ENCODE measurements at regions not wholly inside any gene's neighbourhood (a gene's known extent, or its start where the extent isn't known, plus 50 kb on each side); places are given as distances from the start of the nearest gene placed in this dataset.
A peak's percentile ranks its signal among the peaks of the same experiment; 100 is the strongest.

GRCh38 chr1:232292818-232293217, 337.1 kb downstream of the SIPA1L2 start:
- H3K4me2 ChIP-seq (ENCODE audit: insufficient read depth, insufficient read length, low read length) = no peak overlapping the region
- Mint-ChIP-seq H3K4me3 (no peak overlapping the region), H3K4me1 (0 out of 4 replicates have a peak, but pooled peaks cover 0 to 4% of the 10 kb centered on the region in 2 experiments), H3K9me3 (no peaks in the 10 kb centered on the region), H3K36me3 (ENCODE audit: insufficient read depth in 1 of 3, low read depth in 3 of 3) (no peaks in the 10 kb centered on the region), H3K27me3 (ENCODE audit: low read depth) (peaks cover 2% of the 10 kb centered on the region; the same call in 1 of the 2 replicates), H3K27ac (no peak overlapping the region)
- H3K27ac ChIP-seq (ENCODE audit: insufficient read length, low read depth, low read length) = no peak overlapping the region
- H2AFZ ChIP-seq (ENCODE audit: low read length) = no peak overlapping the region
- no peak overlapping the region for H4K8ac ChIP-seq (replicated peaks; ENCODE audit: insufficient read length, low read depth, low read length)
- H2BK20ac ChIP-seq (ENCODE audit: low read depth, low read length, poor library complexity, severe bottlenecking) = no peak overlapping the region
- no peaks in the 10 kb centered on the region for H3K79me2 ChIP-seq (ENCODE audit: insufficient read depth, low read length)
- no peaks in the 10 kb centered on the region for H3K4me1 ChIP-seq (ENCODE audit: insufficient read depth, low read length)
- no peak overlapping the region for H3K14ac ChIP-seq (ENCODE audit: insufficient read depth, low read length)
- no peaks in the 10 kb centered on the region for H3K27me3 ChIP-seq (ENCODE audit: insufficient read depth, low read length)
- no peak overlapping the region for H4K91ac ChIP-seq (ENCODE audit: insufficient read length, low read depth, low read length)
- no peak overlapping the region for H2BK120ac ChIP-seq (ENCODE audit: low read depth, low read length, poor library complexity, severe bottlenecking)
- no peak overlapping the region for H3K18ac ChIP-seq (ENCODE audit: insufficient read length, low read depth, low read length)
- 0 out of 3 replicates have a peak, but pooled peaks have one; percentile 21 for TF ChIP-seq CTCF (conservative IDR thresholded peaks at IDR 0.05)
- no peaks in the 10 kb centered on the region for H3K23me2 ChIP-seq (ENCODE audit: insufficient read length, low read depth, low read length, poor library complexity, severe bottlenecking)
- no peaks in the 10 kb centered on the region for H3K79me1 ChIP-seq (ENCODE audit: insufficient read depth, low read depth, low read length, poor library complexity, severe bottlenecking)
- no peak for DNase-seq
- H3K56ac ChIP-seq (ENCODE audit: insufficient read length, low read depth, low read length) = no peak overlapping the region
- no peaks in the 10 kb centered on the region for H3K9me3 ChIP-seq (ENCODE audit: control insufficient read depth, low read depth, low read length)
- H4K5ac ChIP-seq (ENCODE audit: insufficient read length, low read depth, low read length) = no peak overlapping the region
- no peak overlapping the region for H3T11ph ChIP-seq (ENCODE audit: low read length)
- H2AK5ac ChIP-seq (ENCODE audit: insufficient read length, low read length) = no peak overlapping the region
- no peak overlapping the region for H2BK5ac ChIP-seq (ENCODE audit: insufficient read length, low read length)
- H3K23ac ChIP-seq (ENCODE audit: insufficient read length, low read depth, low read length) = no peak overlapping the region
- no peak overlapping the region for H2BK12ac ChIP-seq (ENCODE audit: insufficient read length, low read depth, low read length)
- WGBS (ENCODE audit: extremely low coverage, insufficient read length, low lambda C conversion rate) = no CpG with 5 or more reads among the region's 7 CpGs
- H4K20me1 ChIP-seq (ENCODE audit: control insufficient read depth, insufficient read depth, insufficient read length) = no peaks in the 10 kb centered on the region
- no peak overlapping the region for H2BK15ac ChIP-seq (ENCODE audit: low read depth, low read length)
- H3K9ac ChIP-seq (ENCODE audit: extremely low read depth, insufficient read length, low read length) = no peak overlapping the region
- no peak overlapping the region for H3K4ac ChIP-seq (ENCODE audit: low read depth, low read length)
